ENCODE measurements at regions not wholly inside any gene's neighbourhood (a gene's known extent, or its start where the extent isn't known, plus 50 kb on each side); places are given as distances from the start of the nearest gene placed in this dataset.
"Not testable (repeated sequence)": the region's sequence is repeated elsewhere in the genome, so short reads cannot be mapped to it uniquely, and the experiment has no call there.

- peak; percentile 89 for DNase-seq (ENCODE audit: low read depth, low spot score)
These were observed 67.1 kb upstream of the KPNA3 start for GRCh38 chr13:49859560-49859959.

DNA sequence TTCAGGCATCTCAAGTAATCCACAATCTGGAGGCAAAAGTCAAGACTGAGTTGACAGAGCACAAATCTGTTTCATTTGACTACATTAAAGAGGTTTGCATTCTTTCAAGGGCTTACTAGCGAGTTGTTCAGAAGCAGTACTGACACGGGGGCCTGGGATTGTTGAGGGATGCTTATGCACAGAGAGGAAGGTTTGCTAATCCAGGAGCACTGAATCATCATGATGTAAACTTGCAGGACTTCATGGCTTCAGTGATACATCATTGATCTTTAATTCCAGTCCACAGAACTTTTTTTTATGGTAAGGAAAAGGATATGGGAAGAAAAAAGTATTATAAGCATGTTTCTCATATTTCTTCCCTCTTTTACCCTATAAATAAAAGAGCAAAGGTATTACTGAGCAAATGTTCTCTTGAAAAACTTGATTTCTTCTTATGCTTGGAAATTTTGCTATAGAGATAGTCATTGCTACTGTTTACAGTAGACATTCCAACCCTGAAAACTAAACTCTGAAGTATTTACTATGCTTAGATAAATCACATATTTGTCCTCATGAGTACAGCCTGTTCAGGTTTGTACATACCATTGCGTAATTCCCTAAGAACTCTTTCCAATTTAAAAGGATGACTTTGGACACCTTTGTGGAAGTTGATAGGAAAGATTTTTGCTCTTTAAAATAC, 65.8 kb upstream of the KPNA3 start:
- peak; percentile 89 for DNase-seq (ENCODE audit: low read depth, low spot score)

- no peak for DNase-seq (ENCODE audit: low read depth, low spot score)
These were observed 63.4 kb upstream of the KPNA3 start for GRCh38 chr13:49855930-49856329.

GRCh38 chr13:49853535-49853934, 61.1 kb upstream of the KPNA3 start:
- DNase-seq (ENCODE audit: low read depth, low spot score): no peak

GRCh38 chr13:49852460-49852859, 60.0 kb upstream of the KPNA3 start:
- DNase-seq (ENCODE audit: low read depth, low spot score): not testable (repeated sequence)

GRCh38 chr13:49844181-49844580, 51.7 kb upstream of the KPNA3 start:
- no peak for DNase-seq (ENCODE audit: low read depth, low spot score)

Measured in astrocyte of the hippocampus (primary cell).